ENCODE measurements at regions not wholly inside any gene's neighbourhood (a gene's known extent, or its start where the extent isn't known, plus 50 kb on each side); places are given as distances from the start of the nearest gene placed in this dataset.
"Not testable (repeated sequence)": the region's sequence is repeated elsewhere in the genome, so short reads cannot be mapped to it uniquely, and the experiment has no call there.

DNA sequence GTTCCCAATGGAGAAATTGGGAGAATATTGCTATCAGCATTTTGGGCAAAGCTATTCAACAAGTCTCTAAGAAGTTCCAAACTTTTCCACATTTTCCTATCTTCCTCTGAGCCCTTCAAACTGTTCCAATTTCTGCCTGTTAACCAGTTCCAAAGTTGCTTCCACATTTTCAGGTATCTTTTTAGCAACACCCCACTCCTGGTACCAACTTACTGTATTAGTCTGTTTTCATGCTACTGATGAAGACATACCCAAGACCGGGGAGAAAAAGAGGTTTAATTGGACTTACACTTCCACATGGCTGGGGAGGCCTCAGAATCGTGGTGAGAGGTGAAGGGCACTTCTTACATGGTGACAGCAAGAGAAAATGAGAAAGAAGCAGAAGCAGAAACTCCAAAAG, 103.6 kb downstream of the FAM114A2 start:
- TF ChIP-seq, protein P1, sequence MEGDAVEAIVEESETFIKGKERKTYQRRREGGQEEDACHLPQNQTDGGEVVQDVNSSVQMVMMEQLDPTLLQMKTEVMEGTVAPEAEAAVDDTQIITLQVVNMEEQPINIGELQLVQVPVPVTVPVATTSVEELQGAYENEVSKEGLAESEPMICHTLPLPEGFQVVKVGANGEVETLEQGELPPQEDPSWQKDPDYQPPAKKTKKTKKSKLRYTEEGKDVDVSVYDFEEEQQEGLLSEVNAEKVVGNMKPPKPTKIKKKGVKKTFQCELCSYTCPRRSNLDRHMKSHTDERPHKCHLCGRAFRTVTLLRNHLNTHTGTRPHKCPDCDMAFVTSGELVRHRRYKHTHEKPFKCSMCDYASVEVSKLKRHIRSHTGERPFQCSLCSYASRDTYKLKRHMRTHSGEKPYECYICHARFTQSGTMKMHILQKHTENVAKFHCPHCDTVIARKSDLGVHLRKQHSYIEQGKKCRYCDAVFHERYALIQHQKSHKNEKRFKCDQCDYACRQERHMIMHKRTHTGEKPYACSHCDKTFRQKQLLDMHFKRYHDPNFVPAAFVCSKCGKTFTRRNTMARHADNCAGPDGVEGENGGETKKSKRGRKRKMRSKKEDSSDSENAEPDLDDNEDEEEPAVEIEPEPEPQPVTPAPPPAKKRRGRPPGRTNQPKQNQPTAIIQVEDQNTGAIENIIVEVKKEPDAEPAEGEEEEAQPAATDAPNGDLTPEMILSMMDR (optimal IDR thresholded peaks at IDR 0.05 in 1 of 3, IDR thresholded peaks at IDR 0.05 in 1 of 3, conservative IDR thresholded peaks at IDR 0.05 in 1 of 3; ENCODE audit: extremely low read depth in 1 of 3, insufficient read depth in 2 of 3, low read length in 3 of 3): not testable (repeated sequence)
- TF ChIP-seq EZH2 (IDR thresholded peaks at IDR 0.05; ENCODE audit: low read length): not testable (repeated sequence)
